ENCODE measurements at regions not wholly inside any gene's neighbourhood (a gene's known extent, or its start where the extent isn't known, plus 50 kb on each side); places are given as distances from the start of the nearest gene placed in this dataset.

DNA sequence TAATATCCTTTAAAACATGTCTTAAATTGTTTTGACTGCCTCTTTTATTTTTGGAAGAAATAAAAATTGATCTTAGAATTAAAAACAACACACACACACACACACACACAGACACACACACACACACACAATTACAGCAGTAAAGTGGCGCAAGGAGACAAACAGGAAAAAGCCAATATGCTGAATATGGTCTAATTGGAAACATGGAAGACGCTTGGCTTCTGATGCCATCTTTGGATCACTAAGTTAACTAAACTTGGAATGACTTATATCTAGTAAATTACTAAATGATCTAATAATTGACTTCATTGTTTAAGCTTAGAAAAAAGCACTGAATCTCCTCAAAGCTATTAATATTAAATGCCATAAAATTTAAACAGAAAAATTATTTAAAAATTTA lies 1093.4 kb downstream of the ADGRL3 start:
- DNase-seq = no peak

DNA sequence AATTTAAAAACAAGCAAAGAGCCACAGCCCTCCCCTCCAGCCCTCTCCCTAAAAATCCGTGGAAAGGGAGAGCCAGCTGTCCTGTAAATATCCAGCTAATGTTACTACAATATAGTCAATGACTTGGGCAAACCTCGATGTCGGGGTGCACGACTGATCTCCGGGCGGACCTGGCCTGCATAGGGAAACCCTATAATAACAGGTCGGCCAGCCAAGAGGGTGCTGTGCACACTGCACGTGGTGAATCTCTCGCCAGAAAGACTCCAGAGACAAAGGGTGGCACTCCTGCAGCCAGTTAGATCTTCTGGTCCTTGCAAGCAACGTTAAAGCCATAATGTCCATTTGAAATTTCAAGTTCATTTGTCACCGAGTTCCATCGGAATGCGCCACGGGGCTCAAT lies 1092.8 kb downstream of the ADGRL3 start:
- no peak for DNase-seq

DNA sequence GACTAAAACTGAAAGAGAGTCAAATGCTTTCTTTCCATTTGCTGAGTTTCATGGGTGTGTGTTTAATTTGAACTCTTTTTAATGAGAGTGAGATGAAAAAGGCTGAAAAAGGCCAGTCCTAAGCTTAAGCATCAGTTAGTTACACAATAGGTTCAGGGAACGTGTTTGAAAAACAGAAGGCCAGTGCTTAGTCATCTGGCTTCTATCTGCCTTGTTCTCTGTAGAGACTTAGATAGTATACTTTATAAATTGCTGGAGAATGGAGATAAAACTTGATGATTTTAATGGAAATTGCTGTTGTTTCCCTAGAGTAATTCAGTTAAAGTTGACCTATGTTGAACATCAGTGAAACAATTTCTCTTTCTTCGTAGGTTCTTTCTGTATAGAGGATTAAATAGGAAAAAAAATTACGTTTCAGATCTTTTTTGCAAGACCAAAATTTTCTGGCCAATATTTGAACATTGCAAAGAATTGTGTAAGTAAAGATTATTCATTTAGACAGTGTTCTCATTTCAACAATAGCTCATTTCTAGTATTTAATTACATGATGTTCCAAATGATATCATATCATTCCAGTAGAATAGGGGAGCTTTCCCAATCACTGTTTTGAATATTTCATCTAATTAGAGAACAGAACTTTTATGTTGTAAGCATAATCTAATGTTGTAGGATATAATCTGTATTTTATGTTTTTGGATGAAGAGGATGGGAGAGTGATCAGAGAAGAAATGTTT lies 1088.8 kb downstream of the ADGRL3 start:
- no peak for DNase-seq

DNA sequence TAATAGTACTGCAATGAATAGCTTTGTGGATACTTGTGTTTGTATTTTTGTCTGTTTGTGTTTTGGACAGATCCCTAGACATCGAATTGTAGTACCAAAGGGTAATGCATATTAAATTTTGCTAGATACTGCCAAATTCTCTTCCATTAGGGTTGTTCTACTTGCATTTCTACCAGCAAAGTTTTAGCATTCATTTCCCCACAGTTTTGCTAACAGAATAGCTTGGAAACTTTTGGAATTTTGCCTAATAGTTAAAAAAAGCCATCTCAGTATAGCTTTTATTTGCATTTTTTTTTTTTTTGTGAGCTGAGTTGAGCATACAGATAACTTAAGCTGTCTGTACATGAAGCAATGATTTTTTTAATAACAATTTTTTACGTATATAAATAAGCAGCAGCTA lies 1084.9 kb downstream of the ADGRL3 start:
- no peak for DNase-seq

DNA sequence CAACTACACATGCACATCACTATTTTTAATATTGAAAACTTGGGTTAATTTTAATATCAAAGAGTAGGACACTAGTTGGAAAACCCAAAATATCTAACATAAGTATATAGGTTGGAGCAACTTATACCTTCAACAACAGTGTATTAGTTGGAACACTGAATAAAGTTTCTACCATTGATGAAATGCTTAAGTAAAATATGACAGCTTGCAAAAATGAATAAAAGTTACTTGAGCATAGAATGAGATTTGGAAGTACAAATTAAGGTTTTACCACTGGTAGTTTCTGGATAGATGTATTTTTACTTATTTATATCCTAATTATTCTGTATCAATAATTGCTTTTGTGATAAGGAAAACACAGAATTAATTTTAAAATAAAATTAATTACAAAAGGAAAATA lies 1079.6 kb downstream of the ADGRL3 start:
- DNase-seq = no peak

DNA sequence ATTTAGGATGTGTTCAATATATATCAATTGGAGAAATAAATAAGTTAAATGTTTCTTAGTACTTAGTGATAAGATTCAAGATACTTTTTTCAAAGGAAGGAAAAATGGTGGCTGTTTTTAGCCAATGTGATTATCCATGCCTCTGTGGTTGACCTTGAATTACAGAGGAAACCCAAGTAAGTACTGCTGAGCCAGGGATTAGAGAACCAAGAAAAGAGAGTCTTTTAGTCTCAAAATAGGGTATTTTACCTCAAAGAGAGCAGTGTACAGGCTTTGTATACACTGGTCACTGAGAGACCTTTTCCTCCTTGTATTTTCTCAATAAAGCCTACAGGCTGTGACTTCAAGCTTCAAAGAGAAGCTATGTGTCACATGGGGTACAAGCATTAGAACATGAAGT lies 1075.3 kb downstream of the ADGRL3 start:
- no peak for DNase-seq

DNA sequence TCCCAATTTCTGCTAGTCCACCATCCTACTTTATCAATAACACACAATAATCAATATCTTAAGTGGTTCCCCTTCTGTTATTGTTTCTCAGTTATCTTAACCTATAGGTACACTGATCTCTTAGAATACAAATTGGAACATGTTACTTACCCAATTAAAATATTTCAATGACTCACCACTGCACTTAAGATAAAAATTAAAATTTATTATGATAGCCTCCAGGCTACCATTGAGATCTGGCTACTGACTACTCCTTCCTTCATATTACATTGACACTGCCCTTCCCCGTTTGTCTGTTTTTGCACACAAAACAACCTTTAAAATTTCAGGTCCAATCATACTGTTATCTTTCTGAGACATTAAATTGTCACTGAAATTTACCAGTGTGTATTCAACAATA lies 1074.7 kb downstream of the ADGRL3 start:
- DNase-seq = no peak

DNA sequence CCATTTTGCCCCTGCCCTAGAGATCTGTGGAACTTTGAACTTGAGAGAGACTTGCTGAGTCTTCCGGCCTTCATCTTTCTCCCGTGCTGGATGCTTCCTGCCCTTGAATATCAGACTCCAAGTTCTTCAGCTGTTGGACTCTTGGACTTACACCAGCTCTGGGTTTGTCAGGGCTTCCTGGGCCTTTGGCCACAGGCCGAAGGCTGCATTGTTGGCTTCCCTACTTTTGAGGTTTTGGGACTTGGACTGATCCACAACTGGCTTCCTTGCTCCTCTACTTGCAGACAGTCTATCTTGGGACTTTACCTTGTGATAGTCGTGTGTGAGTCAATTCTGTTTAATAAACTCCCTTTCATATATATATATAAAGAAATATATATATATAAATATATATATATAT lies 1071.0 kb downstream of the ADGRL3 start:
- DNase-seq = no peak

DNA sequence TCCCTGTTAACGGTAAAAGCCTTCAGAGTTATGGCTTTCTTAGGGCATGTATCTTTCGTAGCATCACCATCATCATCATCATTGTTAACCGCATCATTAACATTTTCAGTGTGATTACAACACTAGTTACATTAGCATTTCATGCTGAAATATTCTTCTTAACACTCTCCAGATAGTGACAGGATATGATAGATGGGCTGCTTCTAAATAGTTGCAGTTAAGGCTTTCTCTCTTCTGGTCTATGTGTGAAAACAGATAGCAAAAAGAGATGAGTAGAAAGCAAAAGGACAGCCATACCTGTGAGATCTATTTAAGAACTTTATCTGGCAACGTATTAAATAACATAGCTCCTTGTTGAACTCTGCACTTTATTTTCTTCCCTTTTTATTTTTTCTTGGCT lies 1069.8 kb downstream of the ADGRL3 start:
- DNase-seq = no peak

DNA sequence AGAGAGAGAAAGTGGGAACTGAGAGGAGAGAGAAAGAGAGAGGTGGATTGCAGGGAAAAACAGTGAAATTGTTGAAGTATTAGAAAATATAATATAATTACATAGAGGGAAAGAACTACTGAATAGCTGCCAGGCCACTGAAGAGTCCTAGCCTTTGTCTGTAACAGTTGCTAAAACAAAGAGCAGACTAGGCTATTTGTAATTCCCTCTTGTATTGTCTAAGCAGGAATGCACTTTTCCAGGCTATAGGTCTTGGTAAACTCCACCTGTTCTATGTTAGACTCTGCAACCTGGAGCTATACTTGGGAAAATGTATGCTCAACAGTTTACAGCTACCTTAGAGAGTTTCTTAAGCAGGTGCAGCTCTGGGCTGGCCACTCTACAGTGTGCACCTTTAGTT lies 1063.3 kb downstream of the ADGRL3 start:
- no peak for DNase-seq

DNA sequence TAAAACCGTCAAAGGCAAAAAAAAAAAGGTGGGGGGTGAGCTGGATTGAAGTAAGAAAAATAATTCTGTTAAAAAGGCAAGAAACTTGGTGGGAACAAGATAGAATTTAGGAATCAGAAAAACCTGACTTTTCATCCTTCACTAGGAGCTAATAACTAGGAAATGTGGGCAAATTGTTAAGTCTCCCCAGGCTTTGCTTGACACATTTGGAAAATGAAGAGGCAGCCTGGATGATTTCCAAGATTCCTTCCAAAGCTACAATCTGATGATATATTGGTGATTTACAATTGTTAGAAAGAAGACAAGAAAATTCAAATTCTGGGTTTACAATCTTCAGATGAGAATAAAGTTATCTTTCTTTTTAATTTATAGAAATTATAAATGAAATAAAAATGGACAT lies 1062.5 kb downstream of the ADGRL3 start:
- DNase-seq = no peak

DNA sequence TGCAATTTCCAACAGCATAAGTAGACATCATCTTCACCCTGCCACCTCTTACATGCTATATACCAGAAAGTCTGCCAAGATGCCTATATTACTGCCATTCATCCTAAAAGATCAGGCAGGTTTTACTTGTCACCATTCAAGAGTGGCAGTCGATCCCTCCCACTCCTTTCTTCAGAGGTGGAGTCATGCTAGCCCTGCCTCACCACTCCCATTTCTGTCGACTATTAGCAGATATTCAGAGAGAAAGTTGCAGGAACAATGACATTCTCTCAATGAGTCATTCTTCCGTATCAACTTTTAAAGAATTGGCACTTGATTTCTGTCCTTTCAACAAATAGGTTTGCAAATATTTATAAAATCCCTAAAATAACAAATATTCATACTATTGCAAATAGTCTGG lies 1060.1 kb downstream of the ADGRL3 start:
- no peak for DNase-seq

DNA sequence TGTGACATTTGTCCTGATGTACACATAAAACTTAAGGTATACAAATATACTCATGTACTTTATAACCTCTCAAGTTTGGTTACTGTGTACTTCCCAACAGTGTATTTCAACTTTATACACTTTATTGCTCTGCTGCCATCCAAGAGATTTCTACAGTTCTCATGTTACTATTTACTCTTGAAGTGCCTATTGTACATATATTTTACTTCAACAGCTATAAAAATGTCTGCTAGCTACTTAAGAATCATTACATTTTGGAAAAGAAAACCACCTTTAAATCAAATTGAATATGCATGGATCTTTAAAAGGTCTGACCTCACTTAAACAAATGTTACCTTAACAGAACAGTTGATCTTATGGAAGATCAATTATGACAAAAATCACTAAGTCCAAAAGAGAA lies 1056.4 kb downstream of the ADGRL3 start:
- no peak for DNase-seq

DNA sequence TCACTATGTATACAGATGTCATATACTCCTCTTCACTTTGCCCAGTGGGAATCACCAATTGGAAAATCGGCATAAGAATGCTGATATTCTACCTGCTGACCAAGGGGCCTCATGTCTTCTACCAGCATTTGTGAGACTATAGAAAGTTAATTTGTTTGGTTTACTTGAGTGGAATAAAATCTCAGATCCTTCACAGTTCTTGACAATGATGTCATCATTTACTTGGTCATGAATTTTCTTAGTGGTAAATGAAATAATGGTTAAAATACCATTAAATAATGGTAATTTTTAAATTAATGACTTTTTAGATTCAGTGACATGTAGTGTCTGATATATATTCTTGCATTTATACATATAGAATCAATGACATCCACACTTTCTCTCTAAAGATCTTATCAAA lies 1052.6 kb downstream of the ADGRL3 start:
- no peak for DNase-seq

DNA sequence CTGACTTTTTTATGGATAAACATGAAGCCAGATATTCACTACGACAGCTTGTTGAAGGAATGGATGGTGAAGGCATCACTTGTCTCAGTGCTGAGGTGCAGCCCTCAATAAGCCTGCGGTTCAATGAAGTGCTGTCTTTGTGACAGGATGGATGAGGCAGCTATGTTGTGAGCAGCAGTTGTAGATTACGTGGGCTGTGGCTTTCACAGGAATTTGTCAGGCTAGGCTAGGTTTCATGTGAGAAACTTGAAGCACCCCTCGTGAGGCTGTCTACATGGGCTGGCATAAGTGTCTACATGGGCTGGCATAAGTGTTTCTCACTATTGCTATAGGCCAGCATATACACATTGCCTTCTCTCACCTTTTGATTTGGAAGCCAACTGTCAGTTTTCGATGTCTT lies 1050.0 kb downstream of the ADGRL3 start:
- DNase-seq = no peak

DNA sequence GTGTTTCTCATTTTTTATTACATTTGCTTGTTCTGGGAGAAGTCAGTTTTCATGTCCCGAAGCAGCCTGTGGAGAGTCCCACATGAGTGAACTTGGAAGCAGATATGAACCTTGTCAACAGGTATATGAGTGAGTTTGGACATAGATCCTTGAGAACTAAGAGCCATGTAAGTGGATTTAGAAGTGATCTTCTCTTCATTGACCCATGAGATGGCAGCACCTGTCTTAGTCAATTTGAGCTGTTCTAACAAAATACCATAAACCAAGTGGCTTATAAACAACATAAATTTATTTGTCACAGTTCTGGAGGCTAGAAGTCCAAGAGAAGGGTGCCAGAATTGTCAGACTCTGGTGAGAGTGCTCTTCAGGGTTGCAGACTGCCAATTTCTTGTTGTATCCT lies 1043.8 kb downstream of the ADGRL3 start:
- no peak for DNase-seq

DNA sequence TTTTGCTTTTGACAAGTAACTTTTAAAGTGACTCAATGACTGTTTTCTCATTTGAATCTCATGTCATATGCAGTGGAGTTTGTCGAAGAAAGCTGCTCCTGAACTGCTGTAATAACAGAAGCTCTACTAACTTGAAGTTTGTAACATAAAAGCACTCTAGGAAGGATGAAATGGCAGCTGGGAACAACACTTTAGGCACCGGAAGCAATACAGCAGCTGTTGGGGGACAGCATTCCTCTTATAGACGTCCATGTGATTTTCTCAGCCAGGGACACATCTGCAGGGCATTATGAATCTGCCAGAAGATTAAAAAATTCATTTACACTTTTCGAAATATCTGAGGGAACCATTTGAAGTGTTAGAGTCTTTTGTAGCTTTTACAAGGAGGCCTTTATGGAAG lies 1035.8 kb downstream of the ADGRL3 start:
- no peak for DNase-seq

DNA sequence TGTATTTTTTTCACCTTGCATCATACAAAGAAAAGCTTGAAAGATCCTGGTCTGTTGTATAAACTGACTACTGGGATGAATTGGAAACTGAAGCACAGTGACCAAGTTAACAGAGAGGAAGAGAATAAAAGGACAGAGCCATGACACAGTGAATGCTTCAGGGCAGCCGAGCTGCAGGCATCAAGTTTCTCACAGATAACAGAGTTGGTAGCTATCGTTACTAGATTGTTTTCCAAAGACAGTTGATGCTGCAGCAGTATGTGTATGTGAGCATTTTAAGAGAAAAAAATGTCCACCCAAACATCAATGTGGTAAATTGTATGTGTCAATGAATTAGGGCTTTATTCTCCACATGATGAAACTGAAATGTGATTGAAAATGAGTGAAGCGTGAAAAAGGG lies 1032.7 kb downstream of the ADGRL3 start:
- no peak for DNase-seq

DNA sequence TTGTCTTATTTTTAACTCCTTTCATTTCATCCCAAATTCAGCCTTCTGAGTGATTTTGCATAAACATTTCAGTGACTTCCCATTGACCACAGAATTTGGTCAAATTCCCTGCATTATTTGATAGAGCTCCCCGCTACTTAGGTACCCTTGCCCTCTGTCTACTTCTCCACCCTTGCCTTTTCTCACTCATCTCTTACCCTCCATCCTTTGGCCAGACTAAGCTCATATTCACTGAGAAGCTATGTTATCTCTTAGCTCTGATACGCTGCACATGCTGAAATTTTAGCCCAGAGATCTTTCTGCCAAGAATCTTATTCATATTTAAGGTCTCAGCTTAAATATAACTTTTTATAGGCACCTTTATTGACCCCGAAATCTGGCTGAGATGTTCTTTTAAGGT lies 1031.9 kb downstream of the ADGRL3 start:
- DNase-seq = no peak

DNA sequence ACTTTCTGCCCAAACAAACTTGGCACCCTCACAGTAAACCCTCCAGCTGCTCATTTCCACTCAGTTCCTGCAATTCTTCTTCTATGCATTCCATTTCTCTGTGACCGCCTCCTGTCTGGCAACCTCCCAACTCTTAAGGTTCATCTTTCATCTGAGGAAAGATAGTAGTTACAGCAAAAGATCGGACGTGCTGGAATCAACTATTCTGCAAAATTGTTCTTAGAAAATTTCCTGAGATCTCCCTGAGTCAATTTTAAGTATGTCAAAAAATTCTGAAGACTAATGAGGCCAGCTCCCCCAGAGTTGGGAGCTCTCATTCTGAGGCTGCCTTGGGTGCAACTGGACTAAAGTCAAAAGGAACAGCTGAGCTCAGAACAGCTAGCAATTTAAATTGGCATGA lies 1026.0 kb downstream of the ADGRL3 start:
- no peak for DNase-seq

DNA sequence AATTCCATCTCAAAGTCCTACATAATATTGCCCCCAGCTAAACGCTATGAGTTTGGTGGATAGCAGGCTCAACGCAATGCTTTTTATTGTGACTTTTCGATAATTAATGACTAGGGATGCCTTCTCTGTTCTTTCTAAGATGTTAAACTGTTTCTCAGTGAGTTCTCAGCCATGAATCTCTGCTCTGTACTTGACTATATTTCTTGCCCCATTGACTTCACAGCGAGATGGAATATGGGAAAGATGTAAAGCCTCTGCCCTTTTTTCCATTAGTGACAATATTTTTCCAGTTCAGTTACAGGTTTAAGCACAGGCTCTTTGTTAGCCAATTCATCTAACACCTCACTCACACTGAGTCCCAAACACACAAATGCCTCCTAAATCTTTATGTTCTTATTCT lies 1022.0 kb downstream of the ADGRL3 start:
- no peak for DNase-seq

DNA sequence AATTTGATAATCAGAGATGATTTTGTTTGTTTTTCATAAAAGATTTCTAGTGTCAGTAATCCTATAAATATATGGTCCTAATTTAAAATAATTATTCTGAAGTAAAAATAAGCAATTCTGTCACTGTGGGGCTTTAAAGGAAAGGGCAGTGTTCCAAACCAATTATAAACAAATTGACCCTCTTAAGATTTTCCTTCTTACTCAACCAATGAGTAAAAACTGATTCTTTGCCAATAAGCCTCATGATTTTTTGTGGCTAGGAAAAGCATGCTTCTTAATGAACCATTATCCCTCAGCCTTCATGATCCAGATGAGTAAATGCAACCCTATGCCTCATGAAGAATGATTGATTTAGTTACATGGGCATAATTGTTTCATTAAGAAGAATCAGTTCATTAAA lies 1010.4 kb downstream of the ADGRL3 start:
- no peak for DNase-seq

DNA sequence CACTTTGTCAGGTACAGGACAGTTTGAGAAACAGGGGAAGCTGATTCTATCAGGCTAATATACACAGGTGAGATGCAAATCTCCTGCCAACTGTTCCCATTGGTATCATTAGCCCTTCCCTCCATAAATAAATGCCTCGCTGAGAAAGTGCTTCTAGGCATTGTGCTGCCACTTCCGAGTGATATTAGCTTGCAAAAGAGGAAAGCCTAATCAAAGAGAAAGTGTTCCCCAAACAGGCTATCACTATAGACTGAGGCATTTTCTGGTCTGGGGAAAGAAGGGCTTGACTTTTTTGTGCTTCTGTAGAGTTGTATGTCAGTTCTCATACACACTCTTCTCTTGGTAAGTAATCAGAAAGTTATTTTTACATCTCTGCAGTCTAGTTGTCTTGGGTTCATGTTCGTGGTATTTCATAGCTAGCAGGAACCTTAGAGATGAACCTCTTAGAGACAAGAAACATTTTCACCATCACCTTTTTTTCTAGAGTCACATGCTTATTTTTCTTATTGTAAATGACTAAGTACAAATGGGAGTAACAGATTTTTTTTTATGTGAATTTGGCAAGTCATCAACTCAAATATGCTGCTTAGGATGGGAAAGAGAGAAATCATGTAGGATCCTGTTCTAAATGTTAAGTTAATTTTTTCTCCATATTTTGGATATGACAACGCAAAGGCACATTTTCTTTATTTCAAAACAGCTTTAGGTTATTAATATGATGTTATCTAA lies 1009.8 kb downstream of the ADGRL3 start:
- no peak for DNase-seq

DNA sequence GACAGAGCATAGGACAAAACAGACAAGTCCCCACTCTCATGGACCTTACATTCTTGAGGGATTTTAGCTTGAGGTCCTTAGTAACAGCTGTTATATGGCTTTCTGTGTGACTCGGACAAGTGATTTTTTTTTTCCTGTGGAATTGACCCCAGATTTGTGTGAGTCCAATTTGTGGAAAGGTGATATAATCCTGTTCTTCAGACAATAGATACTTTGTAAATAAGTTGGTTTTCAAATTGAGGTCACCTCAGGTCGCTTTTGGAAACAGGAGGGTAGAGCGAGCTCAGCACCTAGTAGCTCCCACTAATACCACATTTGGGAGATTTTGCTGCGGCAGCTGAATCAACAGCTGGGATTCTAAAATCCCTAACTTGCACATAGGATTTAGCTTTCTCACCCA lies 1008.8 kb downstream of the ADGRL3 start:
- DNase-seq = no peak

DNA sequence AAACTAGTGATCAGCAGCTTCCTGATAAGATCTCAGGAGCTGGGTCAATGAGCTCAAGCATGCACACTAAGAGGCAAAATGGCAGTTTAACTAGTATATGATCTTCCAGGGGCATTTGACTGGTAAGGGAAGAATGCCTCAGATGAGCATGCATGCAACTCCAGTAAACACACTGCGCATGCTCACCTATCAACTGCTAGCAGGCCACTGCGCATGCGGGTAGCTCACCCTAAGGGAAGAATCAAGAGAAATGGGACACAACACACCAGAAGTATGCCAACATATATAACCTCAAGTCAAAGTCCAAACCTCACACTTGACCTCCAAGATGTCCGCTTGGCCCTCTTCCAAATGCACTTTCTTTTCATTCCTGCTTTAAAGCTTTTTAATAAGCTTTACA lies 1004.0 kb downstream of the ADGRL3 start:
- no peak for DNase-seq
